CD1c-positive myeloid dendritic cell (primary cell): ENCODE measurements at regions not wholly inside any gene's neighbourhood (a gene's known extent, or its start where the extent isn't known, plus 50 kb on each side); places are given as distances from the start of the nearest gene placed in this dataset.

Source experiments
- DNase-seq: peaks from one replicate; pipeline ENCODE4 v3.0.0-alpha.2; 2016; ENCODE audit errors: extremely low spot score

DNA sequence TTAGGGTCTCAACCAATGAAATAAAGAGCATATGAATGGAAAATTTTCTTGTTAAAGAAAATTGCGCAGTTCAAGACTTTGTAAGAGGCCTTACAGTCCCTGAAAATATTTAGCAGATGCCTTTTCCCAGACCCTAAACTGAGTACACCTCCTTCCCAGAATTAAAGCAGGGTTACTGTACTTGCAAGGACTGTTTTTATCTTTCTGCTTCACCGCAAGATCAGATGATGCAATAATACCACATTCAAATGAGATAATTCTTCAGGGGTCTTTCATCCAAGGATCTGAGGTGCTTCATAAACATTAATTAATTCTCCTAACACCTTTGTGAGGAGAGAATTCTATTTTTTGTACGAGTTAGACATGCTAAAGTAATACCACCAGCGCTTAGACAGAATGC is 1071.8 kb upstream of the PIK3C3 start:
- DNase-seq, result no peak

DNA sequence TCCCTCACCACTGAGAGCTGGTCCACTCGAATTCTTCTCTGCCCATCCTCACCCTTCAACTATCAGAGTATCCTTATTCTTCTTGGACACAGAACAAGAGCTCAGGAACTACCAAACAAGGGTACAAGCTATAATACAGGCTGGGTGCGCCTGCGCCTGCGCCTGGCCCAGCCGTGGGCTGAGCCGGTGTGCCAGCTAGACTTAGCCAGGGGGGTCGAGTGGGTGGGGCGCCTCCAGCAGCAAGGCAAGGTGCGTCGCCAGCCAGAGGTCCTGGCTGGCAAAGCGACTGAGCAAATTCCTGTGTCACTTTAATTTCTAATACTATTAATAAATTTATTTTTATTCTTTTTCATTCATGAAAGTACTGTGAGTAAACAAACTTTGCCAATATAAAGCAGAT is 1072.6 kb upstream of the PIK3C3 start:
- no peak for DNase-seq

DNA sequence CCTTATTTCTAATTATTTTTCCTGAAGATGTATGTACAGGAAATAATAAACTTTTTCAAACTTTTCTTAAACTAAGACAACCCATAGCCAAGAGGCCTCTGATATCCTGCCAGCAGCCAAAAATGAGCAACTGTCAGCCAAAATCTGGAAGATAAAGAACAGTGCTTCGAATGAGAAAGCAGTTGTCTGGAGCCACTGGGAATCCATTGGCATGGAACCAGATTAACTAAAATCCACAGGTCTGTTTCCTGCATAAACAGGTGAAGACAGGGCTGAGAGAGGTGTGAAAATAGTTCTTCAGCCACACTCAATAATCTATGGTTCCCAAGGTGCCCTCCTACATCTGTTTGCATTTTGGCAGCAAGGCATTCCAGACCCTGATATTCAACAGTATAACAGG is 1076.7 kb upstream of the PIK3C3 start:
- no peak for DNase-seq

DNA sequence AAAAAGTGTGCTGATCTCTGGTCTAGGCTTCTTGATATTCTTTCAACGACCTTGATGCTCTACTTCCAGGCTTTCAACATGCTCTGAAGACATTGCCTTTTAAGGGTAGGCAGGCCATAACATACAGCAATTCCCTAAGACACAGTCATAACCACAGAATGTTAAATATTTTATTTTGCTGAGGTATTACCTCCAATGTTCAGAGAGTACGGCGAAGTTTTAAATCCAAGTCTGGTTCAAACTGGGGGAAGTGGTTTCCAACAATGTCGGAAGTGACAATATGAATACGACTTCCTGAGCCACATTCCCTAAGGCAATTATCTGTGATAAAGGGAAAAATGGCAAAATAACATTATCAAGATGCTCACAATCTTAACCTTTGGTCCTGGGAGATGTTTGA is 1077.9 kb upstream of the PIK3C3 start:
- DNase-seq, result no peak

DNA sequence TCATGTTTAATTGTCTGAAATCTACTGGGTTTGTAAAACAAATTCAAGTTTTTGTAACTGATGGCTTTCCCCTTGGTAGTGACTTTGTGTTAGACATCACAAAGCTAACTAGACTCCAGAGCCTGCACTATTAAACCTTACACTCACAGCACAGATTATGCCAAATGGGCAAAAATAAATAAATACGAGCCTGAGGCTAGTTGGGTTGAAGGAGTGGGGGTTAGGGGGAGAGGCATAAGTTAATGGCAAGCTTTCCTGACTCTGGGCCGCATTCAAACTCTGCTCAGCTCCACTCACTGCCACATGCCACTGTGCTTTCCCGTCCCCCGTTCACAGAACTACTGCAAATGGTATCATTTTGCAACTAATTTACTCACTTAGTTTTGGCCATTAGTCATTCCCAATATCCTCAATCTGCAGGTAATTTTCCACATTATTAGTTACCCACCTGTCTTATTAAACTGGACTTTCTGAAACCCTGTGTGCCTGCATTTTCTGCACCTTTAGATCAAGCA is 1079.9 kb upstream of the PIK3C3 start:
- DNase-seq, result no peak

DNA sequence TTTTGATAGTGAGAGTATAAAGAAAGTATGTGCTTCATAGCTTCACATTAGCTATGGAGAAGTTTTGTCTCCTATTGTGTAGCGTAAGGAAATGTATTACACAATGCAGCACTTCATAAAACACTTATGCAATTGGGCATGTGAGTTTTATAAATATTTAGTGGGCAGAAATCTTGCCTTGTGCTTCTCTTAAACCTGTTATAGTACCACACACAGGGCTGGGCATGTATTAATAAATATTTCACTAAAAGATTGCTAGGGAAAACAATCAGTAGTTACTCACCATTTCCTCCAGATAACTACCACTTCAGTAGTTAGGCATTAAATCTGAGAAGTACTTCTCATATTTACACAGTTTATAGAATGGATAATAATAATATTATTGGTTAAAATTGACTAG is 1080.8 kb upstream of the PIK3C3 start:
- no peak for DNase-seq

DNA sequence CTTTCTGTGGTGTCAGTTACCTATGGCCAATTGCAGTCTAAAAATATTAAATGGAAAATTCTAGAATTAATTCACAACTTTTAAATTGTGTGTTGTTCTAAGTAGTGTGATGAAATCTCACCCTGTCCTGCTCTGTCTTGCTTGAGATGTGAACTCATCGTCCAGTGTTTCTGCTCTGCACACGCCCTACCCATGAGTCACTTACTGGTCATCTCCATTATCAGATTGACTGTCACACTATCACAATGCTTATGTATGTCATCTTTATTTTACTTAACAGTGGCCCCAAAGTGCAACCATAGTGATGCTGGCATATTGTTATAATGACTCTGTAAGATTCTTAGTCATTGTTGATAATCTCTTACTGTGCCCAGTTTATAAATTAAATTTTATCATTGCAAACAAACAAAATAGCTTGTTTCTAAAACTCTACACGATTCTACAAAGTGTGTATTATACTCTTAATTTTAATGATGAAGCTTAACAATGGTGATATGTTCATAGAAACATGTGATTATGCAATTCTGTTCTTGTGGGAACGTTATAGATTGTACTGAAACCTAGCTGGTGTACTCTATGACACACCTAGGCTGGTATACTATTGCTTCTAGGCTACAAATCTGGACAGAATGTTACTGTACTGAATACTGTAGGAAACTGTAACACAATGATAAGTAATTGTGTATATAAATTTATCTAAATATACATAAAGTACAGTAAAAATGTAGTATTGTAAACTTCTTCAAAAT is 1086.8 kb upstream of the PIK3C3 start:
- no peak for DNase-seq

DNA sequence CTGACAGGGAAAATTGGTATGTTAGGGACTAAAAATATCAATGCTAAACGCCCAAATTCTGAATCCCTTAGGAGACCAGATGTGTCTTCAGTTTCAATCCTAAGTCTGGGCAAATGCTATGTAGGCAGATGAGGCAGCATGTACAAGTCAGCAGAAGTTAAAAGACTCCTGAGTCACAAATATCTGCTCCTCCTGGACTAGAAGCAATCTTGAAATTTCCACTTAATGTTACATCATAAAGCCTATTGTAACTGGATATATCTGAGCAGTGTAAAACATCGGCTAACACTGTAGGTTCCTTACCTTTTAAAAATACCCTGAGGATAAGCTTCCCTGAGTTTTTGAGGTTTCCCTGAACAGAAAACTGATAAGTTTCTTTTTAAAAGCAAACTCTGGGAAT is 1087.6 kb upstream of the PIK3C3 start:
- no peak for DNase-seq

DNA sequence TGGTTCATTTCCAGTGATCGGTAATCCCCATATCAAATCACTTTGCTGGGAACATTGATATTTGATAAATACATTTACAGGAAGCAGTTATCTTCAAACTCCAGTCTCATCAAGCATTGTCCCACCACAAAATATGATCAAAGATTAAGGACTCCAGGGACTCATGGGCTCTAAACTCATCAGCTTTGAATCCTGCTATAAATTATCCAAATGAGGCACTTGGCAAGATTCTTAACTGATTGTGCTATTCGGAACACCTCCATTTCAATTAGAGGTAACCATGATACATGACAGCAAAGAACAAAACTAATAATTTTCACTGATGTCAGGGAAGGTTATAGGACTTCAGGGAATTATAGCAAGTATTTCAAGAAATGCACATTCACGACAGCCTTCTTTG is 1088.1 kb upstream of the PIK3C3 start:
- DNase-seq, result no peak

DNA sequence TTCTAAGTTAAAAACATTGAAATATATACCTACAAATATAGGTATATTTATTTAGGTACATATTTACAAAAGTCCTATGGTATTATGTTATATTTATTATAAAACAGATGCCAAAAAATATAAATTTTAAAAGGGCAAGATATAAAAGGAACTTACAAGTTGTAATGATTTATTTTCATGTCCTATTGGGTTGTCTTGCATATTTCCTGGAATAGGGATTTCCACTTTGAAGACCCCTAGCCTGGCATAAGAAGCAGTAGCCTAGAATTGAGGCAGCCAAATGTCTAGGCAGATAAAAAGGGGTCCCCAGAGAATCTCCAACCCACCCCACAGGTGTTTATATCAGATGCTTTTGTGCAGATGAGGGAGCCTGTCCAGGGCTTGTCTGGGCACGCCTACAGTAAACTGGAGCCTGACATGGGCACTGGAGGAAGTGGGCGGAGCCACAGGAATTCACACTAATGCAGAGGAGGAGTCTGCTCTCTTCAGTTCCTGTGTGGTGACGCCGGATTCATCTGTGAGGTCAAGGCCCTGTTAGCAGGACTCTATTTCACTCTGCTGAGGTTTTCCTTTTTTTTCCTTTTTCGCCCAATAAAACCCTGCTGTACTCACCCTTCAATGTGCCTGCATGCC is 1088.9 kb upstream of the PIK3C3 start:
- no peak for DNase-seq

DNA sequence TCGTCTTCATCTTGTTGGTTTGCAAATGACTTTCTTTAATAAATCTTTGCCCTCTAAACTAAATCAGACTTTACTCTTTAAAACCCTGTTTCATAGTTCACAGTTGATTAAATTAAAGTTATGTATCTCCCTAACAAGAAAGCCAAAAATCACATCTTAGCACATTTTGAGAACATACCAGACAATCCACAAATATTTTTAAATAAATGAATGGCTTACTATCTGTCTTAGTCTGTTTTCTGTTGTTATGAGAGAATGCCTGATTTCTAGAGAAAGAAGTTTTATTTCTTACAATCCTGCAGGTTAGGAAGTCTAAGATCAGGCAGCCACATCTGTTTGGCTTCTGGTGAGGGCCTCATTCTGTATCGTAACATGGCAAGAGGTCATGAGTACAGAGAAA is 1090.2 kb upstream of the PIK3C3 start:
- DNase-seq, result no peak

DNA sequence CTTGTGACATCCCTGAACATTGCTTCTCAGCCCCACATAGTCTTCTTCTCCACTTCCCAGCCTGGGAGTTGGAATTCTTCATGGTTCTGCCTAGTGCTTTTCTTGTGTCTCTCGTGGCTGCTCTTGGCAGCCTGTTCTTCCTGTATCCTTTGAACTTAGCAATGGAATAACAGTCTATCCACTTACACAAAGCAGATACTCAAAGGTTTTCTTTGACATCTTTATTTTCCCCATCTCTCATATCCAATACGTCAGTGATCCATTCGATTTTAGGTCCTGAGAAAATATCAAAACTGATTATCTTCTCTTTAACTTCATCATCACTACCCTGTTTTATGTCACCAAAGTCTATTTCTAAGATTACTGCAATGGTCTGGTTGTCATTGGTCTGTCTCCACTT is 1091.2 kb upstream of the PIK3C3 start:
- no peak for DNase-seq

DNA sequence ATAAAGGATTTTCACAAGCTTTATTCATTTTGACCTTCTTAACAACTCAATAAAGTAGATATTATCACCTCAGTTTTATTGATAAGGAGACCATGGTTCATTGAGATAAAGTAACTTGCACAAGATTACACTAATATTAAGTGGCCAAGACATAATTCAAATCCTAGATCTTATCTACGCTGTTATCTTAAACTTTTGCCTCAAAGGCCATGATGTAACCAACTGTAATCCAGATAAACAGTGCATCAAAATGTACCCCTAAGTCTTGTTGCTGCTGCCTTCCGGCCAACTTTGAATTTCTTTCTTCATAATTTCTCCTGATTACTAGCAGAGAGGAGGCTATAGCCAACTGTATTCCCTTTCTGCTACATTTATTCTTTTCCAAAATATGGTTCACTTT is 1094.8 kb upstream of the PIK3C3 start:
- DNase-seq, result no peak

DNA sequence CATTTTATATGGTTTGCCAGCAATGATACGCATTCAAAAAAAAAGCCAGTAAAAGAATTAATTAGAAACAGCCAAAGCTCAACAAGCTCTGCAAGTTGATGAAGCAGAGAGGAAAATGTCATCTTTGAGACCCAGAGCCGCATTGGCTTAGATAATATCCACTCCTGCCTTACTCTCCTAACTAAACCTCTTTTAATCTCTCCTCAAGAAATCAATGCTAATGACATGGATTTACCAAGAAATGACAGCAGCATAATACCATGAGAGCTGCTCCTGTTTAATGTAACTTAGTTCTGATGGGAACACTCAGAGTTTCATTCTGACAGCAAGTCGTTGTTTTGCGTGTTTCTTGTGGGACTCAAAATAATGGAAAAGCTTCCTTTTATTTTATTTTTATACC is 1099.4 kb upstream of the PIK3C3 start:
- DNase-seq, result no peak

DNA sequence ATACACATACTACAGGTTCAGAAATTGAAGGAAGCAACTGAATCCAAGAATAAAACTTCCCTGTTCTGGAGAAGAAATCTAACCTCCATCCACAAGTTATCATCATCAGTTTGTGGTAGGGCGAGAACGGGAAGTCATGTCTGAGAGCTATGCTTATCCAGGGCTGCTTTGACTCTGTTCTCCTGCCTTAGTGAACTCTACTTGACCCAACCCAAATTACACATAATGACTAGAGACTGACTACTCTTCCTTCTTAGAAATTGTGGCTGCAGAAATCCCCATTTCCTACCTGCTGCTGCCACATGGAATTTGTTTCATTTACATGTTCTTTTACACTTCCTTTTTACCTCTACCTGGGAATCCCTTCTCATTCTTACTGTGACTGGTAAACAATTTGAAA is 1102.6 kb upstream of the PIK3C3 start:
- no peak for DNase-seq

DNA sequence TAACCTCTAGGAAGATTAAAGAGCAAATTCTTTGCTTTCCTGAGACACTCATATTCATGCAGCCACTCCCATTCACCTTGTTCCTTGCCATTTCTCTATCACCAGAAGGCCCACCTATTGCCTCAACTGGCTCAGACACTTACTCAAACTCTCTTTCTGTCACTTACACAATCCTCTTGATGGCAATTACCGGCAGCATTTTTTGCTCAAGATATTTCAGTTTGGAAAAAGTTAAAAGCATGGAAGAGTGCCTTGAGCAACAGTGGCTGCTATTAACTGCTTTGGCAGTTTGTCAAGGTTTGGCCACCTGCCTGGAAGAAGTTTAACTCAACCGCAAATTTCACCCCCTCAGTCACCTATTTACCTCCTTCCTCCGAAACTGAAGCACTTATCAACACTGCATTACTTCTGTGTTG is 1104.0 kb upstream of the PIK3C3 start:
- no peak for DNase-seq

DNA sequence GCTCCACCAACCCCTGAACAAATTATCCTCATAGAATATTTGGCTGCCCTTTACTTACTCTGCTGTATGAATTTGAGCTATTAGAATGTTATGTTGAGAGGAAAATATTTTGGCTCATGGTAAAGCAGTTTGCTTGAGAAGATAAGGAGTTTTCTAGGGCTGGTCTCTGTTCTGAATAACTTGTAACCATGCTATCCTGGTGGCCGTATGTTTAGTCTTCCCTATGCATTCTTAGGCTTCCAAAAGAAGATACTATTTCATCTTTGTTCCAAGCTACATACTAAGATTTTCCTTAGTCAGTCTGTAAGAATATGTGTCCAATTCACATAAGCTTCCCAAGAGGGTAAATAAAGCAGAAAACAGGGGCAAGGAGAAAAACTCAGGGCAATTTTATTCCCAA is 1105.1 kb upstream of the PIK3C3 start:
- DNase-seq, result no peak

DNA sequence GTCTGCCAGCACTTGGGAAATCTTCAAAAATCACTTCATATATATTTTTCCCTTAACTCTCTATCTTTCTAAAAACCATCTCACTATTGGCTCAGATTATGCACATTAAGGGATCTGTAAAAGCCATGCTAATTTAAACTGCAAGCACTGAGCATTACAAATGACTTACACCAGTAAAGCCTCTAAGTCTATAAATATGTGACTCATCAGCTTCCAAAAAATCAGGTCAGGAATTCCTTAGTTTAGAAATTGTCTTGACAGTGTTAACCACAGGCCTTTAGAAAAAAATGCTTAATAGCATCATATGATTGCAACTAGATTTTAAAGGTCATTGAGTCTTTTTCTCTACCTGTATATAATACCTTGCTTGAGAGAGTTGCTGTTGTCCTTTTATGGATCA is 1113.6 kb upstream of the PIK3C3 start:
- no peak for DNase-seq

DNA sequence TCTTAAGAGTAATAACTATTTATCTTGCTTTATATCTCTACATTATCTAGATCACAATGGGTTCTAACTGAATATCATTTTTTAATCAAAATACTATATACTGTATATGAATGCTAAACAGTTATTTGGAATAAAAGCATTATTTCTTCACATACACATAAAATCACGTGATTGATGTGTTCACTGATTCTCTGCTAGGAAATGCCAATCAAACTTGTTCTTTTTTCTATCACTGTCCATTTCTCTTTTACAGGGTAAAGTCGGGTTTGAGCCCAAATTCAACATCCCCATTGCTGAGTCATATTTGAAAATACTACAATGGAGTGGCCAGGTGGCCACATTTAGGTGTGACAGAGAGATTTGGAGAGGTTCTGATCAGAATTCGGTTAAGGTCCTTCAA is 1114.0 kb upstream of the PIK3C3 start:
- no peak for DNase-seq

DNA sequence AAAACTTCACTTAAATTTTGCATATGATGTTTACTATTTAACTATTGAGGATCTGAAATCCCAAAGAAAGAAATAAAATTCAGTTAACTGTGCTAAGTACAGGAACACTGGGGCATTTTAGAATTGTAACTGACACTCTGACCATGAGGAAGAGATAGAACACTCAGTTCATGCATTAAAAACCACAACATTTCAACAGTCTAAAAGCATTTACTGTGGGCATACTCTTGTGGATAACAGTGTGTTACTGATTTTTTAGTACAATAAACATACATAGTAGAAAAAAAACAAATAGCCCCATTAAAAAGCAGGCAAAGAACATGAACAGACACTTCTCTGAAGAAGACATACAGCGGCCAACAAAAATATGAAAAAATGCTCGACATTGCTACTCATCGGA is 1122.7 kb upstream of the PIK3C3 start:
- DNase-seq, result no peak

DNA sequence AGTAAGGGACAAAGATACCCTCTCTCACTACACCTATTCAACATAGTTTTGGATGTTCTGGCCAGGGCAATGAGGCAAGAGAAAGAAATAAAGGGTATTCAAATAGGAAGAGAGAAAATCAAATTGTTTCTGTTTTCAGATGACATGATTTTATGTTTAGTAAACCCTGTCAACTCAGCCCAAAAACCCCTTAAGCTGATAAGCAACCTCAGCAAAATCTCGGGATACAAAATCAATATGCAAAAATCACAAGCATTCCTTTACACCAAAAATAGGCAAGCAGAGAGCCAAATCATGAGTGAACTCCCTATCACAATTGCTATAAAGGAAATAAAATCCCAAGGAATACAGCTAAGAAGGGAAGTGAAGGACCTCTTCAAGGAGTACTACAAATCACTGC is 1130.7 kb upstream of the PIK3C3 start:
- no peak for DNase-seq

DNA sequence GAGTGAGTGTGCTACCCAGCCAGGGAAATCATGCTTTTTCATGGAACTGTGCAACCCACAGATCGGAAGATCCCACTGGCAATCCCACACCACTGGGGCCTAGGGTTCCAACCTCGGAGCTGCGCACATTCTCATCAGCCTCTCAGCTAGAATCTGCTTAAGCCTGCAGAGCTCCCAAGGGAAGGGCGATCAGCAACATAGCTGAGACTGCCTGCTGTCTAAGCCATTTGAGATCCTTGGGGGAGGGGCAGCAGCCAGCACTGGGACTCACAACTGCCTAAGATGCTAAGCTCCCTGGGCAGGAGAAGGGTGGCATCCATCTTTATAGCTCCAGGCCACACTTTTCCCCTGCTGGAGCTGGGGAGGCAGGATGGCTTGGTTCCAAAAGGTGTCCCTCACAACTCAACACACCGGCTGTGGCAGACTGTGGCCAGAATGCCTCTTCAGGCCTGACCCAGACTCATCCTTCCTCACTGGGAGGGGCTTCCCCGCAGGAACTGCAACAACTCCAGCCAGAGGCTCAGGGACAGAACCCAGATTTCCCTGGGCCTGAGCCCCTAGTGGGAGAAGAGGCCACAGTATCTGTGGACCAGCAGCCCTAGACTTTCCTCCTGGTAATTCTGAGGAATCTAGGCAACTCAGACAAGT is 1133.3 kb upstream of the PIK3C3 start:
- DNase-seq, result no peak

DNA sequence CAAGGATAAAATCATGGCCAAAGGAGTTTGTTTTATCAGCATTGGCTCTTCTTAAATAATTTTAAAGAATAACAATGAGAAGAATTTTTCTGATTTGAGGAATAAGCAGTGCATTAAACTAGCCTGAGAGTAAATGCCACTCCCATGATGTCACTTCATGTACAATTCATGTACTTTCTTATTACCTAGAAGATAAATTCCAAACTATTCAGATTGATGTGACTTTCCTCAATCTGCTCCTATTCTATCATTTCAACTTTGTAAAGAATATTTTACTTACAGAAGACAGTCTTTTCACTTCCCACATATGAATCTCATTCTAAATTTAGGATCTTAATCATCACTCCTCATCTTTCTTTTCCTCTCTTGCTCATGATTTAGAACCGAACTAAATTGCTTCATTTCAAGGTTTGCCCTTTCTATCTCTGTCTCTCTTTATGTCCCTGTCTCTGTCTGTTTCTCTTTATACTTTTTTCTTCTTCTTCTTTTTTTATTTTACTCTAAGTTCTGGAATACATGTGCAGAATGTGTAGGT is 1142.0 kb upstream of the PIK3C3 start:
- DNase-seq, result no peak
